Progenitor cell of endocrine pancreas (in vitro differentiated cells): ENCODE measurements at regions not wholly inside any gene's neighbourhood (a gene's known extent, or its start where the extent isn't known, plus 50 kb on each side); places are given as distances from the start of the nearest gene placed in this dataset.

Experiments
- DNase-seq: peaks from one replicate; pipeline ENCODE4 v3.0.0; 2021; ENCODE audit warnings: low spot score; ENCODE audit not compliant: unreplicated experiment
- H3K27ac Mint-ChIP-seq: 2 replicates; pipeline ENCODE4 v1.8.0; 2021; ENCODE audit warnings: mild to moderate bottlenecking, moderate library complexity, mixed read lengths
- H3K27me3 Mint-ChIP-seq: 2 replicates; pipeline ENCODE4 v1.8.0; 2021; ENCODE audit warnings: mixed read lengths
- H3K36me3 Mint-ChIP-seq: 2 replicates; pipeline ENCODE4 v1.8.0; 2022; ENCODE audit warnings: mixed read lengths; ENCODE audit not compliant: insufficient read depth
- H3K4me1 Mint-ChIP-seq: 2 replicates; pipeline ENCODE4 v1.8.0; 2021; ENCODE audit warnings: low read depth, mixed read lengths
- H3K4me3 Mint-ChIP-seq: 2 replicates; pipeline ENCODE4 v1.8.0; 2021; ENCODE audit warnings: low read depth, mild to moderate bottlenecking, moderate library complexity, mixed read lengths
- H3K9me3 Mint-ChIP-seq: 2 replicates; pipeline ENCODE4 v1.8.0; 2021; ENCODE audit warnings: low read depth, mixed read lengths
- TF ChIP-seq, protein P1 (sequence below): fragments of 200-600 bp; sonication (generic); IDR thresholded peaks from one replicate; pipeline ENCODE4 v1.5.0; 2021; ENCODE audit warnings: antibody characterized with exemption, mild to moderate bottlenecking; ENCODE audit not compliant: unreplicated experiment

DNA sequence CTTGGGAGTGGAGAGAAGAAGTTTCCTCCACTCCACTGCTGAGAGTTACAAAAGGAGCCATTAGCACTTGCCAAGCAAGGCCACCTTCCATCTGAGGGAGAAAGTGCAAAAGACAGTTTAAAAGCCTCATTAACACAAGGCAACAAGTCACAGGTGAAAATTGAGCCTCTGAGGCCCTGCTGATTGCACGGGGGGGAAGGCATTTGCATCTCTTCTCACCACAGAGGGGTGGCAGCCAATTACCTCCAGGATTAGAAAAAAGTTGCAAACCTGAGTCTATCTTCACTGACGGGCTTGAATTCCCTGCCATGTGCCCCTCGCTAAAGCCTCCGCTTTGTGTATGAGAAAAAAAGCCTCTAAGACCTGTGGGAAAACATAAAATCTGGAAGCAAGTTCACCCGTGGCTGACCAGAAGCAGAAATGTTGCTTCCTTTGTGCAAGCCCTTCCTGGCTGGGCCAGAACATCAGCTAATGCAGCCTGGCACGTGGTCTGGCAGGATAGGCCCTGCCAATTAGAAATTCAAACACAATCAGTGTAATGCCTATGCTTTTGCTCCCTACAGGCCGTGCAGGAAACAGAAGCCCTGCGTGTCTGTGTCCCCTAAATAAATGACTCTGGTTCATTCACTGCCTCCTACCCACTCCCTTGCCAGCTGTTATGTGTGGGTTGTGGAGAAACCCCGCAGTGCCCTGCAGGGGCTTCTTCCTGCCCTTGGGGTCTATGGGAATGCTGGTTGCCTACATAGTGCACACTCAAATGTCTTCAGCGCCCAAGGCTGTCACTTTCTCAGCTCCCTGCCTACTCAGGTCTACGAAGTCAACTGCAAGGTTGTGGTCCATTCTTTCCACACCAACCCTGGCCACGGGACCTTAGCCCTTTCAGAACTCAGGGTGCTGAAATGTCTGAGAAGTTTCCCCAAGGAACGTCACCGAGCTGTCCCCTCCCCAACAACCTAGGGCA lies 150.2 kb downstream of the UQCRFS1 start:
- Mint-ChIP-seq H3K9me3 (no peaks in the 10 kb centered on the region), H3K4me3 (no peak overlapping the region), H3K4me1 (no peaks in the 10 kb centered on the region), H3K27ac (no peak overlapping the region), H3K27me3 (peaks cover 44% of the 10 kb centered on the region), H3K36me3 (no peaks in the 10 kb centered on the region)
- TF ChIP-seq, protein P1, sequence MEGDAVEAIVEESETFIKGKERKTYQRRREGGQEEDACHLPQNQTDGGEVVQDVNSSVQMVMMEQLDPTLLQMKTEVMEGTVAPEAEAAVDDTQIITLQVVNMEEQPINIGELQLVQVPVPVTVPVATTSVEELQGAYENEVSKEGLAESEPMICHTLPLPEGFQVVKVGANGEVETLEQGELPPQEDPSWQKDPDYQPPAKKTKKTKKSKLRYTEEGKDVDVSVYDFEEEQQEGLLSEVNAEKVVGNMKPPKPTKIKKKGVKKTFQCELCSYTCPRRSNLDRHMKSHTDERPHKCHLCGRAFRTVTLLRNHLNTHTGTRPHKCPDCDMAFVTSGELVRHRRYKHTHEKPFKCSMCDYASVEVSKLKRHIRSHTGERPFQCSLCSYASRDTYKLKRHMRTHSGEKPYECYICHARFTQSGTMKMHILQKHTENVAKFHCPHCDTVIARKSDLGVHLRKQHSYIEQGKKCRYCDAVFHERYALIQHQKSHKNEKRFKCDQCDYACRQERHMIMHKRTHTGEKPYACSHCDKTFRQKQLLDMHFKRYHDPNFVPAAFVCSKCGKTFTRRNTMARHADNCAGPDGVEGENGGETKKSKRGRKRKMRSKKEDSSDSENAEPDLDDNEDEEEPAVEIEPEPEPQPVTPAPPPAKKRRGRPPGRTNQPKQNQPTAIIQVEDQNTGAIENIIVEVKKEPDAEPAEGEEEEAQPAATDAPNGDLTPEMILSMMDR = no peak
- no peak for DNase-seq

DNA sequence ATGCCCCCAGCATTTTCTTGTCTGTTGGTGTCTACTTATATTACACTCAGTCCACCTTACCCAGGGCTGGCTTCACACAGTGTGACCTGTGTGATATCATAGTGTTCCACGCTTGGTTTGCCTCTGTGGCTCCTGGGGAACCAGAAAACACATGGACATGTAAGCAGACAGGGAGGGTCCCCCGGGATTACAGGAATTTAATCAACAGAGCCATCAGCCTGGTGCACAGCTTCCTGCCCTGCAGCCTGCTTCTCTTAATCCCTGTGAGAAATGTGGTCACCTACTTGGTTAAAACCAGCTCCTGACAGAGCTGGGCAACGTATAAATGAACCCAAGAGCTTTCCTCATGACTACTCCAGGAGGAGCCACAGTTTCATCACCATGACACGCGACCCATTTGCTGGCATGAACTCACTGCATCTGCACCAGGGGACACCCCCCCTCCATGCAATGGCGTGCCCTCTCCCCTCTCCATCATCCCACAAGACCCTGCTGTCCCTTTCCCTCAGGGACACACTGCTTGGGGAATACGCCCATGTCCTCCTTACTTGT lies 152.1 kb downstream of the UQCRFS1 start:
- peaks cover 44% of the 10 kb centered on the region for H3K27me3 Mint-ChIP-seq
- no peak overlapping the region for H3K27ac Mint-ChIP-seq
- H3K9me3 Mint-ChIP-seq = no peaks in the 10 kb centered on the region
- no peaks in the 10 kb centered on the region for H3K36me3 Mint-ChIP-seq
- no peaks in the 10 kb centered on the region for H3K4me1 Mint-ChIP-seq
- H3K4me3 Mint-ChIP-seq = no peak overlapping the region
- no peak for DNase-seq
- TF ChIP-seq, protein P1 = no peak

DNA sequence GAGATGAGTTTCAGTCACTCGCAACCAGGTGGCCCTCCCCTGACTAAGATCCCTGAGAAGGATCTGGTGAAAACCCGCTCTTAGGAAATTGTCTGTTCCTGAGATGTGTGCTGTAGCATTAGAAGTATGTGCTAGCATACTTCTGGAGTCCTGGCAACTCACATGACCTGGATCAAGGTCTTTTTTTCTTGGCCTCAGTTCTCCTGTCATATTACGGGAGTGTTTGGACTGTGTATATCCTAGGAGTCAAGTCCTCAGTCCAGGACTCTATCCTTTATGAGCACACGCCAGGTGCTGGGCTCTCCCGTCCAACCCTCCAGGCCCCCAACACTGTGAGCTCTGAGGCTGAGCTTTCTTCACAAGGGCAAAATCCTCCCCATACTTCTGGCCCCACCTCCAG lies 156.4 kb downstream of the UQCRFS1 start:
- Mint-ChIP-seq H3K4me3 (no peak overlapping the region), H3K4me1 (no peaks in the 10 kb centered on the region), H3K36me3 (no peaks in the 10 kb centered on the region), H3K27me3 (peaks cover 12% of the 10 kb centered on the region), H3K9me3 (no peaks in the 10 kb centered on the region), H3K27ac (no peak overlapping the region)
- TF ChIP-seq, protein P1 = no peak
- DNase-seq = no peak

DNA sequence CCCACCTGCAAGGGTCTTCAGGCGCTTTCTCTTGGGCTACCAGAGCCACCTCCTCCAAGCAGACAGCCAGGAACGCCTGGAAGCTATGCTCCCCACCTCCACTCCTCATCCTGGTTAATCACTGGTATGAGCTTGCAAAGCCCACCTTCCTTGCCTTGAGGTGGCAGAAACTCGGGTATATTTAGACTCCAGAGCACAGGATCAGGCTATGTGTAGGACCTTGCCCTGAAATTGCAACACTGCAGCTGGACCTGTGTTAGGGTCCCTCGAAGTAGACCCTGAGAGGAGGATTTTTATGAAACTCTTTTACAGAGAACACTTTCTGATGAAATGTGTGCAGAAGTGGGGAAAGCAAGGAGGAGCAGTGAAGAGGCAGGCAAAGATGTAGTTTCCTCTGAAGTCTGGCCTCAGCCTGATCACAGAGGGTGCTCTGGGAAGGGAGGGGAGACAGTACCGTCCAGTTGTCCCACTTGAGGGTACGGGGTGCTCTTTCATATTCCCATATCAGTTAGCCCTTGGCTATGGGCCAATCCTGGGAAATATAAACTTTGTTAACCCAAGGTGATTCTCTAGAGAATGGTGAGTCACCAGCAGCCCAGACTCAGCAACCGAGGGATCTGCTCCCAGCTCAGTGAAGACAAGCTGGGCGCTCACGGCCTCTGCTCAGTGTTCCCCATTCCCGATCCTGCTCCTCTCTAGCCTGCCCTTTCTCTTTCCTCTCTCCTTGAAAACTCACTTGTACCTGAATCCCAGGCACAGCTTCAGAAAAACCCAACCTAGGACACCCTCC lies 157.9 kb downstream of the UQCRFS1 start:
- H3K36me3 Mint-ChIP-seq = no peaks in the 10 kb centered on the region
- no peaks in the 10 kb centered on the region for H3K9me3 Mint-ChIP-seq
- H3K27ac Mint-ChIP-seq = no peak overlapping the region
- TF ChIP-seq, protein P1 = no peak
- no peak for DNase-seq
- H3K4me3 Mint-ChIP-seq = no peak overlapping the region
- H3K27me3 Mint-ChIP-seq = peaks cover 8% of the 10 kb centered on the region
- H3K4me1 Mint-ChIP-seq = no peaks in the 10 kb centered on the region

DNA sequence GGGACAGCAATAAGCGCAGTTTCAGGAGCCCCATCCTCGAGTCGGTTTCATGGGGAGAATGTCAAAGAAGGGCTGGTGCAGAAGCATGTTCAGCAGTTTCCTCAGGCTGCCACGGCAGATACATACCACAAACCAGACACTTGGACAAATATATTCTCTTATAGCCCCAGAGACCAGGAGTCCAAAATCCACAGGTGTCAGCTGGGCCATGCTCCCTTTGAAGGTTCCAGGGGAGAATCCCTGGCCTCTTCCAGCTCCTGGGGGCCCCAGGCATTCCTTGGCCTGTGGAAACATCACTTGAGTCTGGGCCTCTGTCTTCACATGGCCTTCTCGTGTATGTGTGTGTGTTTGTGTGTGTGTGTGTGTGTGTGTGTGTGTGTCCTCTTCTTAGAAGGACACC lies 164.1 kb downstream of the UQCRFS1 start:
- no peaks in the 10 kb centered on the region for H3K4me1 Mint-ChIP-seq
- DNase-seq = no peak
- no peak overlapping the region for H3K4me3 Mint-ChIP-seq
- no peak overlapping the region for H3K27ac Mint-ChIP-seq
- H3K9me3 Mint-ChIP-seq = no peaks in the 10 kb centered on the region
- no peaks in the 10 kb centered on the region for H3K36me3 Mint-ChIP-seq
- H3K27me3 Mint-ChIP-seq = peaks cover 5% of the 10 kb centered on the region
- TF ChIP-seq, protein P1 = no peak
